ENCODE measurements at regions not wholly inside any gene's neighbourhood (a gene's known extent, or its start where the extent isn't known, plus 50 kb on each side); places are given as distances from the start of the nearest gene placed in this dataset.

GRCh38 chr4:112759313-112759712 is 122.4 kb downstream of the LARP7 start:
- H3K36me3 ChIP-seq, result no peaks in the 10 kb centered on the region
- H3K27ac ChIP-seq, result no peak overlapping the region
- TF ChIP-seq, protein P1, sequence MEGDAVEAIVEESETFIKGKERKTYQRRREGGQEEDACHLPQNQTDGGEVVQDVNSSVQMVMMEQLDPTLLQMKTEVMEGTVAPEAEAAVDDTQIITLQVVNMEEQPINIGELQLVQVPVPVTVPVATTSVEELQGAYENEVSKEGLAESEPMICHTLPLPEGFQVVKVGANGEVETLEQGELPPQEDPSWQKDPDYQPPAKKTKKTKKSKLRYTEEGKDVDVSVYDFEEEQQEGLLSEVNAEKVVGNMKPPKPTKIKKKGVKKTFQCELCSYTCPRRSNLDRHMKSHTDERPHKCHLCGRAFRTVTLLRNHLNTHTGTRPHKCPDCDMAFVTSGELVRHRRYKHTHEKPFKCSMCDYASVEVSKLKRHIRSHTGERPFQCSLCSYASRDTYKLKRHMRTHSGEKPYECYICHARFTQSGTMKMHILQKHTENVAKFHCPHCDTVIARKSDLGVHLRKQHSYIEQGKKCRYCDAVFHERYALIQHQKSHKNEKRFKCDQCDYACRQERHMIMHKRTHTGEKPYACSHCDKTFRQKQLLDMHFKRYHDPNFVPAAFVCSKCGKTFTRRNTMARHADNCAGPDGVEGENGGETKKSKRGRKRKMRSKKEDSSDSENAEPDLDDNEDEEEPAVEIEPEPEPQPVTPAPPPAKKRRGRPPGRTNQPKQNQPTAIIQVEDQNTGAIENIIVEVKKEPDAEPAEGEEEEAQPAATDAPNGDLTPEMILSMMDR (IDR thresholded peaks at IDR 0.05), result no peak
- no peak overlapping the region for H3K4me3 ChIP-seq
- H3K4me1 ChIP-seq, result no peaks in the 10 kb centered on the region
- DNase-seq (no peak), ATAC-seq (no peak)
- H3K27me3 ChIP-seq, result no peaks in the 10 kb centered on the region
- H3K9me3 ChIP-seq, result no peaks in the 10 kb centered on the region
- intact Hi-C loops (cut with DNase I), result no loop called here

DNA sequence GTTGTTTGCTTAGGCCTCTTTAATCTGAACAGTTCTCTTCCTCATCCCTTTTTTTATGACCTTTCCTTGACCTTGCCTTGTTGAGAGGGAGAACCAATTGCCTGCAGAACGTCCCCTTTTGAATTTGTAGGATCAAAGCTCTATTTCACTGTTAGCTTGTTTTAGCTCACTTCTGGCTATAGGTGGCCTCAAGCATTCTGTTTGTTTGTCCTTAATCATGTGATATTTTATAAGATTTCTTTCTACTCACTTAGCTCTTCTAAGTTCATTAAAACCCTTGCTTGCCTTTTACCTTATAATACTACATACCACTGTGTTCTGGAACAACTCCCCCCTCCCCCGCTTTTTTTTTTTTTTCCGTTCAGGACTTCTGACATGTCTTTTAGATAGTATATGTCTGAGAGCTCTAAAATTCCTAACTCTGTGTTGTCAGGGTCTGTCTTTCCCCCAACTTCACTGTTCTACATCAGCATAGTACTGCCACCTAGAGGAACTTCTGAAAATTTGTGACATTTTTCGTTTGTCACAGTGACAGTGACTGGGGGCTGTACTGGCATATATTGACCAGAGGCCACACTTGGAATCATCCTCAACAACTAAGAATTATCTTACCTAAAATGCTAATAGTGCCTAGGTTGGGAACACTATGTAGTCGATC is 128.5 kb downstream of the LARP7 start:
- Histone ChIP-seq H3K27ac (no peak overlapping the region), H3K4me1 (no peaks in the 10 kb centered on the region), H3K27me3 (no peaks in the 10 kb centered on the region), H3K4me3 (no peak overlapping the region), H3K36me3 (no peaks in the 10 kb centered on the region), H3K9me3 (no peaks in the 10 kb centered on the region)
- ATAC-seq (peak; percentile 46), DNase-seq (no peak)
- TF ChIP-seq, protein P1 (IDR thresholded peaks at IDR 0.05), result peak; percentile 44
- intact Hi-C loops (cut with DNase I), result no loop called here

- intact Hi-C loops (cut with DNase I), result no loop called here
- Histone ChIP-seq H3K4me3 (no peak overlapping the region), H3K36me3 (no peaks in the 10 kb centered on the region), H3K4me1 (no peaks in the 10 kb centered on the region), H3K27ac (no peak overlapping the region), H3K9me3 (no peaks in the 10 kb centered on the region), H3K27me3 (no peaks in the 10 kb centered on the region)
- no peak for DNase-seq
- TF ChIP-seq, protein P1 (IDR thresholded peaks at IDR 0.05), result no peak
- ATAC-seq, result no peak
These were observed 129.5 kb downstream of the LARP7 start for GRCh38 chr4:112766422-112766821.

DNA sequence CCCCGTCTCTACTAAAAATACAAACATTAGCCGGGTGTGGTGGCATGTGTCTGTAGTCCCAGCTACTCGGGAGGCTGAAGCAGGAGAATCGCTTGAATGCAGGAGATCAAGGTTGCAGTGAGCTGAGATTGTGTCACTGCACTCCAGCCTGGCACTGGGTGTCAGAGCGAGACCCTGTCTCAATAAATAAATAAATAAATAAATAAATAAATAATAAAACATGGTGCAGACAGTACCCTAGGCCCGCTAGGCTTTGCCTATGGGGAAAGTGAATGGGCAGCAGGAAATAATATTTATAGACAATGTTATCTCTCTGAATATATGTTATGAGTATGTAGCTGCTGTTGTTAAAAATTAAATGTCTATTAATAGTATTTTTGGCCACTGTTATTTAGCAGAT is 130.4 kb downstream of the LARP7 start:
- TF ChIP-seq, protein P1 (IDR thresholded peaks at IDR 0.05), result no peak
- Histone ChIP-seq H3K27ac (no peak overlapping the region), H3K27me3 (no peaks in the 10 kb centered on the region), H3K9me3 (no peaks in the 10 kb centered on the region), H3K36me3 (no peaks in the 10 kb centered on the region), H3K4me1 (no peaks in the 10 kb centered on the region), H3K4me3 (no peak overlapping the region)
- no peak for ATAC-seq
- DNase-seq, result no peak
- intact Hi-C loops (cut with DNase I), result no loop called here

DNA sequence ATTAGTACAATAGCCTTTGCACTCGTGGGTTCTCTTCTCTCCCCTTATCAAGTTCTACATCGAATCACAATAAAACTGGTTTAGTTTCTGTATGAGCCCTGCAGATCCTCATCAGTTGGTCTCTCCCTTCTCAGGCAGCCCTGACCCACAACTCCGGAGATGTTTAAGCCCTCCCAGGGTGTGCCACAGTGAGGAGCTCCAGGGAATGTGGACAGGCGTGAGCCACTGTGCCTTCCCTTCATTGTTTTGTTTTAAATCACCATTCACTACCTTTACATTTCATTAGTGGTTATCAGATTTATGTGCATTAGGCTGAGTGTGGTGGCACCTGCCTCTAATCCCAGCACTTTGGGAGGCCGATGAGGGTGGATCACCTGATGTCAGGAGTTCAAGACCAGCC is 133.2 kb downstream of the LARP7 start:
- Histone ChIP-seq H3K27ac (no peak overlapping the region), H3K4me3 (no peak overlapping the region), H3K27me3 (no peaks in the 10 kb centered on the region), H3K9me3 (no peaks in the 10 kb centered on the region), H3K4me1 (no peaks in the 10 kb centered on the region), H3K36me3 (no peaks in the 10 kb centered on the region)
- intact Hi-C loops (cut with DNase I), result no loop called here
- TF ChIP-seq, protein P1 (IDR thresholded peaks at IDR 0.05), result no peak
- ATAC-seq (no peak), DNase-seq (no peak)

- Histone ChIP-seq H3K9me3 (no peaks in the 10 kb centered on the region), H3K4me3 (no peak overlapping the region), H3K27ac (no peak overlapping the region), H3K36me3 (no peaks in the 10 kb centered on the region), H3K27me3 (no peaks in the 10 kb centered on the region), H3K4me1 (no peaks in the 10 kb centered on the region)
- DNase-seq (no peak), ATAC-seq (no peak)
- intact Hi-C loops (cut with DNase I), result no loop called here
- TF ChIP-seq, protein P1 (IDR thresholded peaks at IDR 0.05), result no peak
These were observed 138.9 kb downstream of the LARP7 start for GRCh38 chr4:112775801-112776200.

All from upper lobe of right lung (tissue), 1 donor.